ENCODE measurements at regions not wholly inside any gene's neighbourhood (a gene's known extent, or its start where the extent isn't known, plus 50 kb on each side); places are given as distances from the start of the nearest gene placed in this dataset.

DNA sequence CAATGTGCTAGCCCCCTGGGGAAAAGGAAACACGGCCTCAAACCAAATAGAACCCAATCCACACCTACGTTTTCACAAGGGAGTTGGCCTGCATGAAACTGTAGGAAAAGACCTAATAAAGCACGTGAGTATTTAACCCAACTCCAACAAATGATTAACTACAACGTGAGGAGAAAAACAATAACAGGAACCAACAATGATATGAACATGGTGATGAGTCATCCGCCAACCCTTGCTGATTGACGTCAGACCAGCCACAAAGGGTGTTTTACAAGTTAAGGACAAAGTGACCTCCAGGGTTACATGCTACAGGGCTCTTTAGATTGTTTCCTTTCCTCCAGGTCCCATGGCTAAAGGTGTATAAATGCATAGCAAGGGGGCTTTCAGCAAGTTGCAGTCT lies 460.5 kb downstream of the COG6 start:
- TF ChIP-seq POLR2A (IDR thresholded peaks at IDR 0.05) (no peak), CTCF (IDR thresholded peaks at IDR 0.05) (no peak), POLR2AphosphoS5 (IDR thresholded peaks at IDR 0.05) (peak in 2 of 3 donors; percentile 61 to 80)
